GM12872 (cell line): ENCODE measurements at regions not wholly inside any gene's neighbourhood (a gene's known extent, or its start where the extent isn't known, plus 50 kb on each side); places are given as distances from the start of the nearest gene placed in this dataset.
A peak's percentile ranks its signal among the peaks of the same experiment; 100 is the strongest.

Experiments used
- TF ChIP-seq, protein P1 (sequence below): IDR thresholded peaks from 3 replicates; pipeline ENCODE4 v1.5.1; 2011; ENCODE audit warnings: low read depth, mild to moderate bottlenecking, low read length, moderate library complexity; ENCODE audit not compliant: insufficient read depth

DNA sequence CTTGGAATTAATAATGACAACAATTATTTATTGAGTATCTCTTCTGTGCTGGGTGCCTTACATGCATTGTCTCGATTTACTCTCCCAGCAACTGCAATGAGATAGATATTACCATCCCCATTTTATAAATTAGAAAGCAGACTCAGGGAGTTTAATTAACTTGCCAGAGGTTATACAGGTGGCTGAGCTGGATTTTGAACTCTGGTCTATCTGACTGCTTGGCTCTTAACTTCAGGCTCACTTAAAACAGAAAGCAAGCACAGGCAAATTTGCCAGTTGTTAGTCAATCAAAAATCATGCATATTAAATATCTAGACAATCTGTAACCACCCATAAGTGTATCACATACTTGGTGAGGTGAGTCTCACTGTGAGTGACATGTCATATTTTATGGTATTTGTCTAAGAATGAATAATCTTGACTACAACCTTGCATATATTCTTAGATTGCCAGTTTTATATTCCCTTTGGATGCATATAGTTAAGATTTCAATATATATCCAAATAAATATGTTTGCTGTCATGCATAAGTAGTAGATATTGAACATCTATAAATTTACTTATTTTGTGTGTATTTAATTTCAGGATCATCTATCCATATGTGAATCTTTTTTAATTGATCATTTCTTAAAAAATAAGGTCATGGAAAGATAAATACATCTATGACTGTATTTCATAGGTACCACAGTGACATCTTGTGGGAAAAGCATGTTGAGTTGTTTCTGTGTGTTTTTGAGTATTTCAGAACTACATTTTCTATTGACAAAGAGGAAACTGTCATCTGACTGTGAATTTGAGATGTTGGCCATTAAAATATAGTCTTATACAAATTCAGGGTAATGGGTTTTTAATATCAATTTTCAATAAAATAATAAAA is 112.0 kb upstream of the ARHGAP42 start:
- TF ChIP-seq, protein P1, sequence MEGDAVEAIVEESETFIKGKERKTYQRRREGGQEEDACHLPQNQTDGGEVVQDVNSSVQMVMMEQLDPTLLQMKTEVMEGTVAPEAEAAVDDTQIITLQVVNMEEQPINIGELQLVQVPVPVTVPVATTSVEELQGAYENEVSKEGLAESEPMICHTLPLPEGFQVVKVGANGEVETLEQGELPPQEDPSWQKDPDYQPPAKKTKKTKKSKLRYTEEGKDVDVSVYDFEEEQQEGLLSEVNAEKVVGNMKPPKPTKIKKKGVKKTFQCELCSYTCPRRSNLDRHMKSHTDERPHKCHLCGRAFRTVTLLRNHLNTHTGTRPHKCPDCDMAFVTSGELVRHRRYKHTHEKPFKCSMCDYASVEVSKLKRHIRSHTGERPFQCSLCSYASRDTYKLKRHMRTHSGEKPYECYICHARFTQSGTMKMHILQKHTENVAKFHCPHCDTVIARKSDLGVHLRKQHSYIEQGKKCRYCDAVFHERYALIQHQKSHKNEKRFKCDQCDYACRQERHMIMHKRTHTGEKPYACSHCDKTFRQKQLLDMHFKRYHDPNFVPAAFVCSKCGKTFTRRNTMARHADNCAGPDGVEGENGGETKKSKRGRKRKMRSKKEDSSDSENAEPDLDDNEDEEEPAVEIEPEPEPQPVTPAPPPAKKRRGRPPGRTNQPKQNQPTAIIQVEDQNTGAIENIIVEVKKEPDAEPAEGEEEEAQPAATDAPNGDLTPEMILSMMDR: no peak

DNA sequence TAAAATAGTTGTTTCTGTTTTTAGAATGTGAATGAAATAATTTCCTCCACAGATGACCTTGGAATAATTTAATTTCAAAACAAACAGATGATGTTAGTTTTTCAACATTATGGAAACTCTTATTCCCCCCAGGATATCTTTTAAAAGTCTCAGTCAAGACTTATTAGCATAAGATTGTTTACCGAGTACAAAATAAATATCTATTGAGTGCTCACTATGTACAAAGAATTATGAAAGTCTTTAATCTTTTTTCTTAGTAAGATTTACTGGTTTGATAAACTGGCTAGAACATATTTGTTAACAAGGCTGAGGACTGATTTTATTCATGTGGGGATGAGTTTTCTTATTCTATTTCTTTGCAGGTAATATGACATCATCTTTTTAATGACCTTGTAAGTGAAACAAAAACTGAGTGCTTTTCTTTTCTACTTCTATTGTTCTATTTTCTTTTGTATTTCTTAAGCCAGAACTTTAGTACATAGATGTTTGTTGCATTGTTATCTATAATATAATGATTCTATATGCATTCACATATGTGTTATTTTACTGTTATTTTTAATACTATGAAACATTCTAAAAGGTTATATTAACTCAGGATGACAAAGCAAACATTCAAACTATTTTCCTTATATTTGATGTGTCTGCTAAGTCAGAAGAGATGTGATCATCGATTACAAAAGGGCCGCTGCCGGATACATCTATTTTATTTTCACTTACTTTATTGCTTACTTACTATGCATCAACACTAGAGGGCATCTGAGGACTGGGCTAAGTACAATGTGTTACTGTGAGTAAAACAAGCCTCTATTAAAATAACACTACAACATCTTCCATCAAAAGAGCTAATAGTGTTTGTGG is 111.0 kb upstream of the ARHGAP42 start:
- TF ChIP-seq, protein P1: peak; percentile 69

DNA sequence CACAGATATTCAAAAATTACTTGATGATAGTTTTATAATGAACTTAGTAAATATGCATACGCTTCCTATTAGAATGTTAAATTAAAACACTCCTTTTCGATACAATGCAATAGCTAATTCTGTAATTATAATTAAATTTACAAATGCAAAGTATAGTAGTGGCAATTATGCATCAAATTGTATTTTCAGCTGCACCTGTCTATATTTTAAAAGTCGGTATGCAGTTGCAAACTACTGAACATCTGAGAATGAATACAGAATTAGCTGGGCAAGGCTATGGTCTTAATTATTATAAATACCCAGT is 110.4 kb upstream of the ARHGAP42 start:
- TF ChIP-seq, protein P1: no peak

DNA sequence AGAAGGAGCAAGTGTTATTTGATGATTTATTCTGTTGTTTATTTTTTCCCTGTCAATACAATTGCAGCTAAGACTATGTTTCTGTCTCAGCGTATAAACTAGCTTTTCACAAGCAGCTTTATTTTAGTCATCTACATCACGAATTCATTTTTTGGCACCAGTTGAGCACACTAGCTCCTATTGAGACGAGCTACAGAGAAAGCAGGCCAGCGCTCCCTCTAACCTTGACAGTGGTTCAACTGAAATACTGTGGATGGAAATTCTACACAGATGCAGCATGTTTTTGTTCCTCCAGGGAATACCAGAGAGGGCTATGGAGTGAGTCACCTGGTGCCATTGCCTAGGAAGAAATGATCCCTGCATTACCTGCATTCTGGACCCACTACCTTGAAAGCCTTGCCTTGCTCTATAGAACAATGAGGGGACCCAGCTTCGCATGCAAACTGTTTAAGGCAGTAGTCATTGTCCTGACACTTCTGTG is 108.2 kb upstream of the ARHGAP42 start:
- TF ChIP-seq, protein P1: no peak

DNA sequence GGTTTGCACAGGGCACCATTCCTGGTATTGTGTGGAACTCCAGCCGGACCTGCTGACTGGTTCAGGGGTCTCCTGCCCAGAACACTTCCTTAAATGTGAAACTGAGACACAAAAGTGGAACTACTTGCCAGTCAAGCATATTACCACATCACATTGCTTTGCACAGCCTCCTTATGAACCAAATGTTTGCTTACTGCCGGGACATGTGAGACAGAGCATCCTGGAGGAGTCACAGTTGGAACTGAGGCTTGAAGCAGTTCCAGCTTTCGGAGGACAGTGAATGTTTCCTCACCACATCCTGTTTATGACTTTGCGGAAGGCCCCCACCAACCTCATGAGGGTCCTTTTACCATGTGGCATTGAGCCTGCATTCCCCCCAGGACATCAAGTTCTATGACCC is 105.8 kb upstream of the ARHGAP42 start:
- TF ChIP-seq, protein P1: no peak

DNA sequence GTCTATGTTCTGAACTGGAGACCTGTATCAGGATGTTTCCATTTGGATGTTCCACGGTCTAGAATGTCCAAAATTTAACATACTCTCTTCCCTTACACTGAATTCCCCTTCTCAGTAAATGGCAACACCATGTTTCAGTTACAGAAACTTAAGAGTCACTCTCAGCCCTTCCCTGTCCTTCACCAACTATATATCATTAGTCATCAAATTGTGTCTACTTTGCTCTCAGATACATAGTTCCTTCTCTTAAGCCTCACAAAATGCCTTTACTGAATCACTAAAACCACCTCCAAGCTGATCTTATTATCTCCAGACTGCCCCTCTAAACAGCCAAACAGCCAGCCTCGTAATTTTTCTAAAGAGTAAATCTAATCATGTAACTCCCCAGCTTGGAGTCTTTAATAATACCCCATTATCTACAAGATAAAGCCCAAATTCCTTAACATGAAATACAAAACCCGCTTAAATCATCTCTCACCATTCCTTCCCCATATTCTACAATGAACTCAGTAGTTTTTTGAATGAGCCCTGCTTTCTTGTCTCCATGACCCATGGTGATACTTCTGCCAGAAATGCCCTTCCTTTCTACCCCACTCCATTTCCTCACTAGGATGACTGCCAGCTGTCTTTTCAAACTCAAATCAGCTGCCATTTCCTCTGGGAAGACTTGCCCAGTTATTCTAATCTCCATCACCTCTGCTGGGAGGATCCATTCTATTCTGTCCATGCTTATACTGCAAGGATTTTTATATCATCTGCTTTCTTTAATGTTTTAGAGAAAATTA is 102.7 kb upstream of the ARHGAP42 start:
- TF ChIP-seq, protein P1: no peak

DNA sequence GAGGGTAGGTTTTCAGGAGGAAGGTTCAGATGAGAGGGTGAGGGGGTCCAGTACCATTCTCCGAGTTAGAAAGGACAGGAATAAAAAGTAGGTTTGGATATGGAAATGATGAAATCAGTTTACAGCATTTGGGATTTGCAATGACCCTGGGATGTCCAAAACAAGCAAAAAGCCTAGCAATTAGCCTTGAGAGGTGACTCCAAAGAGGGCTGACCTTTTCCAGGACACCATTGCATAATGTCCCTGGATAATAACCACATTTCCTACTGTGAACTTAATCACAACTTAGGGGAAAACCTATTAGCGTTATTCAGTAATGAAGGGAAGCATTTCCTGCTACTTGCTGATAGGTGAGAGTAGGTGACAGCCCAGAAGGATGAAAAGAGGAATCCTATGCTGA is 101.4 kb upstream of the ARHGAP42 start:
- TF ChIP-seq, protein P1: no peak
